CD4-positive, alpha-beta T cell treated with Interleukin-17A for 4 hours (primary cell): ENCODE measurements at regions not wholly inside any gene's neighbourhood (a gene's known extent, or its start where the extent isn't known, plus 50 kb on each side); places are given as distances from the start of the nearest gene placed in this dataset.

Experiments
- DNase-seq: peaks from one replicate; pipeline ENCODE4 v3.0.0-alpha.2; 2020; ENCODE audit warnings: mixed read lengths

DNA sequence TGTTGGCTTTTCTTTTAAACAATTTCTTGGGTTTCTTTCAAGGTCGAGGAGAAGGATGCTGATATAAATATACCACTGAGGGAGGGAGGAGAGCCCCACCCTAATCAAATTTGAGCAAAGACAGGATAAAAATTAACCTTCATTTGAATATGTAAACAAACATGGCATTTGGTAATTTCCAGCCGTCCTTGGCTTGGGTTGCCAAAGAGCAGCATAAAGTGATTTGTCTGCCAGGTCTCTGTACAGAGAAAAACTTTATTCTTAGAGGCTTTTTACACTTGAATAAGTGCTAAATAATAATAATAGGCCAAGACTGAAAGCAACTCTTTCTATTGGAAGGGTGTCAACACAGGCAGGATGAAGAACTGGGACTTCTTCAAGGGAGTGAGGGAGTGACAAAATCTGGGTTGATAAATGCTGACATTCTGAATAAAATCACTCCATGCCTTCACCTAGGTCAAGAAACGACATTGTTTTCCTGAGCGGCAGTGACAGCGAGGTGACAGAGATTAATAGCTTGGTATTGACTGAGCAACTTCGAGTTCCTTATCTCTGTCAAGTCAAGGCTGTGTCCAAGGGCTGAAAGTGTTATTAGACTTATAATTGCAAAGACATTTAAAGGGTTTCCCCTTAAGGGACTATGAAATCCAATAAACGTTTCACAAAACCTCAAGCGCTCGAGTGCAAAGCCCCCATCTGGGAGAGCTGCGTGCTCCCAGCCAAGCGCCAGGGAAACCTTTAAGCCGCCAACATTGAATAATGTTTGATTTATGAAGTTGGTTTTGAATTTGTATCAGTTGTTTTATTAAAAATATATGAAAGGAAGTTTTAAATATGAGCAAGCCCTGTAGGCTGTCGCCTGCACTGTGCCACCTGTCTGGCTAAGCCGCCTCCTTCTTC is 269.5 kb upstream of the N4BP1 start:
- no peak for DNase-seq

- no peak for DNase-seq
Observed at GRCh38 chr16:48877946-48878345, 268.0 kb upstream of the N4BP1 start.

GRCh38 chr16:48870141-48870540 is 260.2 kb upstream of the N4BP1 start:
- no peak for DNase-seq

- no peak for DNase-seq
Observed at GRCh38 chr16:48865520-48865919, 255.5 kb upstream of the N4BP1 start.

- DNase-seq = no peak
Observed at GRCh38 chr16:48864055-48864454, 254.1 kb upstream of the N4BP1 start.

- no peak for DNase-seq
Observed at GRCh38 chr16:48862087-48862532, 252.1 kb upstream of the N4BP1 start.

DNA sequence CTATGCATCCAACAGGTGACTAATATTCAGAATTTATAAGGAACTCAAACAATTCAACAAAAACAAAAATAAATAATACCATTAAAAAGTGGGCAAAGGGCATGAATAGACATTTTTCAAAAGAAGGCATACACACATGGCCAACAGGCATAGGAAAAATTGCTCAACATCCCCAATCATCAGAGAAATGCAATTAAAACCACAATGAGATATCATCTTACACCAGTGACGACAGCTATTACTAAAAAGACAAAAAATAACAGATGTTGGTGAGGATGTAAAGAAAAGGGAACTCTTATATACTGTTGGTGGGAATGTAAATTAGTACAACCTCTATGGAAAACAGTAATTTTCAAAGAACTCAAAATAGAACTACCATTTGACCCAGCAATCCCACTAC is 250.4 kb upstream of the N4BP1 start:
- DNase-seq = no peak

- DNase-seq = no peak
Observed at GRCh38 chr16:48852951-48853350, 243.0 kb upstream of the N4BP1 start.

DNA sequence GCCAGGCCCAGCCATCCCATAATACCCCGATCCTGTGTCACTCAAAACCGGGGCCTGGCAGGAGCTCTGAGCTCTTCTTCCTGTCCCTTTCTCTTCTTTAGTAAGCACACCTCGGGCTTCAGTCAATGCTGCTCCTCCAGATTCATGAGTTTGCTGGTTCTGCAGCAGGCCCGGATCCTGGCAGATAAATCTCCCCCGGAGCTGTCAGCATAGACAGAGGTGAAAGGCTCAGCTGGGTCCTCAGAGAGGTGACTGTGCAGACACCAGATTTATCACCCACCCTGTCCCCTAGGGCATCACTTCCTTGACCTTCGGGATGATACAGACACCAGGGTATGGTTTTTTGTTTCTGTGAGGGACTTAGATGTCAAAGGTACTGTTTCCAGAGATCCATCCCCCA is 242.5 kb upstream of the N4BP1 start:
- DNase-seq = no peak

GRCh38 chr16:48850097-48850770 is 240.3 kb upstream of the N4BP1 start:
- no peak for DNase-seq

DNA sequence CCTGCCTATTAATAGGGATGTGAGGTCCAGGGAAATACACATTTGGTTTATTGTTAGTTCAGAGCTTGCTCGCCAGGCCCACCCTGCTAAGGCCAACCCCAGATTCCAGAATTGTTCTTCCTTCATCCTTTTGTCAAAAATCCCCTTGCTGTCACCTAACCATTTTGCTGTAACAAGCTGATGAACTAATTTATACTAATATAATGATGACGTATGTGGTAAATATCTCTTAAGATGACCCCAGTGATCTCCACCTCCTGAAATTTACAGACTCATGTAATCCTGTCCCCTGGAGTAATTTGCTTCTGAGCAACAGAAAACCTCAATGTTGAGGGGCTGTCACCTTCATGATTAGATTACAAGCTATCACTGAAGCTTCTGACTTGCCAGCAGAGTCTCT is 236.3 kb upstream of the N4BP1 start:
- DNase-seq = no peak

GRCh38 chr16:48845261-48845660 is 235.3 kb upstream of the N4BP1 start:
- DNase-seq = no peak

GRCh38 chr16:48838349-48838748 is 228.4 kb upstream of the N4BP1 start:
- no peak for DNase-seq

- no peak for DNase-seq
Observed at GRCh38 chr16:48836636-48837035, 226.7 kb upstream of the N4BP1 start.

GRCh38 chr16:48836067-48836466 is 226.1 kb upstream of the N4BP1 start:
- DNase-seq = no peak

GRCh38 chr16:48834576-48834975 is 224.6 kb upstream of the N4BP1 start:
- DNase-seq = no peak

GRCh38 chr16:48833461-48833860 is 223.5 kb upstream of the N4BP1 start:
- no peak for DNase-seq

DNA sequence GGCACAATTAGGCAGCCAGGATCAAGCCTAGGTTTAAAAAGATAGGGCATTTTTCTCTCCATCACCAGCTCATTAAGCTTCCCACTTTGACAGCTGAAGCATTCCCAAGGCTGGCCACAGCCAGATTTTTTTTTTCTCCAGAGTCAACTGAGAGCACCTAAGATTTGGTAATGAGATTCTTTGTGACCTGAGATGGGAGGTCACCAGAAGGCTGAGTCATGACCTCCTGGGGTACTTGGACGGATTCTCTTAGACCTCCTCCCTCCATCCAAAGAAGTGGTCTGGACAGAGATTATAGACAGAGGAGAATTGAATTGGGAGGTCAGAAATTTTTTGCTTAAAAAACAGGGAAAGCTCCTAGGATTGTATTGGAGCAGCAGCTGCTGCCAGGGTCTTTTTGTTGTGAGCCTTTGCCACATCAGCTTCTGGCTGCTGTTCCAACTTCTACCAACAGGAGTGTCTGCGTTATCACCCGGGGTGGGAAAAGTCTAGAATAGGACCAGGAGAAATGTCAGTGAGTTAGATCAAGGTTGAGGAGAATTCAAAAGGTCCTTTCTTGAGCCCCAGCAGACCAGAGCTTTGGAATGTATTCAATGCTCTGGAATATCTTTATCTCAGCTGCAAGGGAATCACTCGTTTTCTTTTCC is 221.2 kb upstream of the N4BP1 start:
- no peak for DNase-seq

GRCh38 chr16:48829336-48830310 is 219.6 kb upstream of the N4BP1 start:
- DNase-seq = no peak

DNA sequence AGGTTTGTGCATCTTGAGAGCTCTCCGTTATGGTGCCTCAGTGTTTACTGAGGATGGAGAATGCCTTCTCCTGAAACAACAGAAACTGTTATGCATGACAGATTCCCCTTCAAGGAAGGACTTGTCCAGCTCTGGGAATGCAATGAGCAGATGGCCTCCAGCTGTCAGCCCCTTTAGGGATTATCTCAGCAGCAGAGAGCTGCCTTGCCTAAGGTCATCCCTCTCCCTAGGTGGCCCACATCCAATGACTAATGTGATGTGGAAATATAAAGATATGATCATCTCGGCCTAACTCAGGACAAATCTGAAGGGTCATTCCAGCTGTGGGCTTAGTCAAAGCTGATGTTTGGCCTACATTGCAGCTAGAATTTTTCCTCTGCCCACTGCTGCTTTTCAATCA is 214.3 kb upstream of the N4BP1 start:
- DNase-seq = no peak

GRCh38 chr16:48822431-48822830 is 212.5 kb upstream of the N4BP1 start:
- no peak for DNase-seq

DNA sequence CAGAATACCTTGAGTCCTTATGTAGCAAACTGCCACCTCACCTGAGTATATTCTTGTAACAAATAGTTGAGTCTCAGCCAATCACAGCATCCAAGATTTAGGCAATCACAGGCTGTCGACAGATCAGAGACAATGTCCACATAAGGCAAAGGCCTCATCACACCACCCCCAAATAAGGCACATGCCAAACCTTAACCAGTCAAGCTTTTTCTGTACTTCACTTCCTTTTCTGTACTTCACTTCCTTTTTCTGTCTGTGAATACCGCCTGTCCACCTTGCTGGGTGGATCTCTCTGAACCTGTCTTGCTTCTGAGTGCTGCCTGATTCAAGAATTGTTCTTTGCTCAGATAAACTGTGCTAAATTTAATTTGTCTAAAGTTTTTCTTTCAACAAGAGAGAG is 210.4 kb upstream of the N4BP1 start:
- DNase-seq = no peak

- no peak for DNase-seq
Observed at GRCh38 chr16:48818257-48818656, 208.3 kb upstream of the N4BP1 start.
